NCI-H2081 (cell line): ENCODE measurements at regions not wholly inside any gene's neighbourhood (a gene's known extent, or its start where the extent isn't known, plus 50 kb on each side); places are given as distances from the start of the nearest gene placed in this dataset.
A peak's percentile ranks its signal among the peaks of the same experiment; 100 is the strongest.

Source experiments
- DNase-seq, 2 experiments: peaks; one replicate each; lab custom pipeline; 2025; lab: John Stamatoyannopoulos, UW

GRCh38 chr11:28739489-28740280 lies 631.5 kb downstream of the METTL15 start:
- peak in 1 of 2 experiments; percentile 33 for DNase-seq

GRCh38 chr11:28738549-28738948 lies 630.4 kb downstream of the METTL15 start:
- no peak for DNase-seq

- no peak for DNase-seq
These were observed 628.1 kb downstream of the METTL15 start for GRCh38 chr11:28736256-28736655.

GRCh38 chr11:28735511-28735910 lies 627.3 kb downstream of the METTL15 start:
- DNase-seq = no peak

GRCh38 chr11:28730889-28731288 lies 622.7 kb downstream of the METTL15 start:
- DNase-seq = no peak

GRCh38 chr11:28730336-28730735 lies 622.1 kb downstream of the METTL15 start:
- DNase-seq = no peak

GRCh38 chr11:28729339-28729738 lies 621.2 kb downstream of the METTL15 start:
- DNase-seq = no peak

- no peak for DNase-seq
These were observed 620.5 kb downstream of the METTL15 start for GRCh38 chr11:28728666-28729065.

GRCh38 chr11:28727254-28727653 lies 619.1 kb downstream of the METTL15 start:
- no peak for DNase-seq

GRCh38 chr11:28726432-28726831 lies 618.2 kb downstream of the METTL15 start:
- no peak for DNase-seq

GRCh38 chr11:28715726-28716125 lies 607.5 kb downstream of the METTL15 start:
- no peak for DNase-seq

- peak; percentile 6 to 53 for DNase-seq
These were observed 605.7 kb downstream of the METTL15 start for GRCh38 chr11:28713850-28714249.

- DNase-seq = no peak
These were observed 599.9 kb downstream of the METTL15 start for GRCh38 chr11:28708075-28708474.

- DNase-seq = no peak
These were observed 596.6 kb downstream of the METTL15 start for GRCh38 chr11:28704801-28705200.

GRCh38 chr11:28703371-28703770 lies 595.2 kb downstream of the METTL15 start:
- DNase-seq = no peak

GRCh38 chr11:28702871-28703270 lies 594.7 kb downstream of the METTL15 start:
- DNase-seq = no peak

GRCh38 chr11:28702450-28702790 lies 594.2 kb downstream of the METTL15 start:
- no peak for DNase-seq

GRCh38 chr11:28701760-28702449 lies 593.7 kb downstream of the METTL15 start:
- DNase-seq = no peak

GRCh38 chr11:28699701-28700100 lies 591.5 kb downstream of the METTL15 start:
- no peak for DNase-seq

- peak; percentile 48 to 58 for DNase-seq
These were observed 590.0 kb downstream of the METTL15 start for GRCh38 chr11:28697920-28698827.

- DNase-seq = no peak
These were observed 588.4 kb downstream of the METTL15 start for GRCh38 chr11:28696591-28696990.

- DNase-seq = no peak
These were observed 582.6 kb downstream of the METTL15 start for GRCh38 chr11:28690746-28691145.
